ENCODE measurements at regions not wholly inside any gene's neighbourhood (a gene's known extent, or its start where the extent isn't known, plus 50 kb on each side); places are given as distances from the start of the nearest gene placed in this dataset.

DNA sequence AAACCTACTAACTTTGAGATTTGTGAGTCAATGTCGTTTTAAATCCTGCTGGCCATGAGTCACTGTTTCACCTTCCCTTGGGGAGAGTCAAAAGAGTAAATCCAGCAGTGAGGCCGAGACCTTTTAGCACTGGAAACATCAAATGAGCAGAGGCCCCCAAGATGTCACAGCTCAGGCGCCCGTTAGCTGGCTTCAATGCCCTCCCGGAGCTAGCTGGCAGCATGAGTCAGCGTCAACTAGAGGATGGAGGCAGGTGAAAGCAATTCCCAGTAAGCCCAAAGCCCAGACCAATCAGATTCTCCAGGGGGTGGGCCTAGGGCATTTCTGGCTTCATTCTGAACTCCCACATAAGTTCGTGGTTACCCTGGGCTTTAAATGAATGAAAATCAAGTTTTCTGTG, 170.9 kb downstream of the CLCN4 start:
- intact Hi-C loops (cut with micrococcal nuclease; ENCODE audit: unreplicated experiment) (loop anchor here (10.0 kb wide), 1 partner anchor 133 kb away; no protein-coding TSS in a partner anchor), in situ Hi-C loops (cut with HindIII; ENCODE audit: low pct_unique_long_range_greater_than_20kb, low sequenced_read_pairs) (no loop called here)
- no peak for TF ChIP-seq REST (IDR thresholded peaks at IDR 0.05; ENCODE audit: insufficient read depth in 1 of 2, low read depth in 2 of 2, low read length in 1 of 2)
- no peak for TF ChIP-seq POLR2AphosphoS5 (IDR thresholded peaks at IDR 0.05; ENCODE audit: low read depth, low read length)
- TF ChIP-seq TCF7L2 (IDR thresholded peaks at IDR 0.05; ENCODE audit: low read depth, low read length): no peak
- no peak for TF ChIP-seq SIN3A (IDR thresholded peaks at IDR 0.05; ENCODE audit: borderline replicate concordance, insufficient read depth, low read depth, low read length)
- TF ChIP-seq, protein P1, sequence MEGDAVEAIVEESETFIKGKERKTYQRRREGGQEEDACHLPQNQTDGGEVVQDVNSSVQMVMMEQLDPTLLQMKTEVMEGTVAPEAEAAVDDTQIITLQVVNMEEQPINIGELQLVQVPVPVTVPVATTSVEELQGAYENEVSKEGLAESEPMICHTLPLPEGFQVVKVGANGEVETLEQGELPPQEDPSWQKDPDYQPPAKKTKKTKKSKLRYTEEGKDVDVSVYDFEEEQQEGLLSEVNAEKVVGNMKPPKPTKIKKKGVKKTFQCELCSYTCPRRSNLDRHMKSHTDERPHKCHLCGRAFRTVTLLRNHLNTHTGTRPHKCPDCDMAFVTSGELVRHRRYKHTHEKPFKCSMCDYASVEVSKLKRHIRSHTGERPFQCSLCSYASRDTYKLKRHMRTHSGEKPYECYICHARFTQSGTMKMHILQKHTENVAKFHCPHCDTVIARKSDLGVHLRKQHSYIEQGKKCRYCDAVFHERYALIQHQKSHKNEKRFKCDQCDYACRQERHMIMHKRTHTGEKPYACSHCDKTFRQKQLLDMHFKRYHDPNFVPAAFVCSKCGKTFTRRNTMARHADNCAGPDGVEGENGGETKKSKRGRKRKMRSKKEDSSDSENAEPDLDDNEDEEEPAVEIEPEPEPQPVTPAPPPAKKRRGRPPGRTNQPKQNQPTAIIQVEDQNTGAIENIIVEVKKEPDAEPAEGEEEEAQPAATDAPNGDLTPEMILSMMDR (IDR thresholded peaks at IDR 0.05): no peak
- POLR2A ChIA-PET: no interaction called here
- no peaks in the 10 kb centered on the region for H3K4me1 ChIP-seq (ENCODE audit: control insufficient read depth, insufficient read depth, low read length)
- no peaks in the 10 kb centered on the region for H3K27me3 ChIP-seq (ENCODE audit: control insufficient read depth, insufficient read depth, low read length)
- no TSS peak for BruUV-seq (replicated peaks)
- no peaks in the 10 kb centered on the region for H3K36me3 ChIP-seq (ENCODE audit: control insufficient read depth, insufficient read depth, low read length)
- H3K4me3 ChIP-seq (ENCODE audit: low read depth in 2 of 2, low read length in 2 of 2): no peak overlapping the region
- no peak for DNase-seq (ENCODE audit: low read depth, low spot score)
- H3K9me3 ChIP-seq (ENCODE audit: control insufficient read depth, insufficient read depth, low read depth, low read length): no peaks in the 10 kb centered on the region
- CTCF ChIA-PET: no interaction called here
- H3K27ac ChIP-seq (ENCODE audit: low read length): no peak overlapping the region
- no peak for ATAC-seq

DNA sequence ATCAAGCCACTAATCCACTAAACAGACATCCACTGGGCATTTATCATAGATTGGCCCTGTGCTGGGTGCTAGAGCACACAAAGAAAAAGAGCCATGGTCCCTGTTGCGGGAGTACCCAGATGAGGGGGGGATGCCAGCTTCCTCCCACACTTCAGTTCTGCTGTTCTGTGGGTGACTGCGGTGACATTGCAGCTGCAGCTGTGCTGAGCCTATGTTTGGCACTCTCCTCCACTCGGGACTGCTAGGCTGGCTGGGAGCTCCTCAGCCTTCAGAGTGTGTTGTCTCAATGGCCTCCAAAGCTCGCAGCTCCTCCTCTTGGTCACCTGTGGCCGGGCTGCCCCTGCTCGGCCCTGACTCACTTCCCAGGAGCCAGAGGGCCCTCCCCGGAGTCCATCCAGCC, 173.2 kb downstream of the CLCN4 start:
- DNase-seq (ENCODE audit: low read depth, low spot score) (no peak), ATAC-seq (no peak)
- POLR2A ChIA-PET: interaction anchor here (0.6 kb wide), 1 partner anchor 95 kb away, joined by 3 read pairs; no protein-coding TSS in a partner anchor
- no peaks in the 10 kb centered on the region for H3K4me1 ChIP-seq (ENCODE audit: control insufficient read depth, insufficient read depth, low read length)
- no peaks in the 10 kb centered on the region for H3K36me3 ChIP-seq (ENCODE audit: control insufficient read depth, insufficient read depth, low read length)
- no peaks in the 10 kb centered on the region for H3K27me3 ChIP-seq (ENCODE audit: control insufficient read depth, insufficient read depth, low read length)
- no peaks in the 10 kb centered on the region for H3K9me3 ChIP-seq (ENCODE audit: control insufficient read depth, insufficient read depth, low read depth, low read length)
- no peak overlapping the region for H3K27ac ChIP-seq (ENCODE audit: low read length)
- in situ Hi-C loops (cut with HindIII; ENCODE audit: low pct_unique_long_range_greater_than_20kb, low sequenced_read_pairs) (no loop called here), intact Hi-C loops (cut with micrococcal nuclease; ENCODE audit: unreplicated experiment) (loop anchor here (10.0 kb wide), 1 partner anchor 135 kb away; no protein-coding TSS in a partner anchor)
- no peak overlapping the region for H3K4me3 ChIP-seq (ENCODE audit: low read depth in 2 of 2, low read length in 2 of 2)
- TF ChIP-seq SIN3A (IDR thresholded peaks at IDR 0.05; ENCODE audit: borderline replicate concordance, insufficient read depth, low read depth, low read length): no peak
- TF ChIP-seq REST (IDR thresholded peaks at IDR 0.05; ENCODE audit: insufficient read depth in 1 of 2, low read depth in 2 of 2, low read length in 1 of 2): no peak
- TF ChIP-seq POLR2AphosphoS5 (IDR thresholded peaks at IDR 0.05; ENCODE audit: low read depth, low read length): no peak
- TF ChIP-seq TCF7L2 (IDR thresholded peaks at IDR 0.05; ENCODE audit: low read depth, low read length): no peak
- TF ChIP-seq, protein P1 (IDR thresholded peaks at IDR 0.05): no peak
- no TSS peak for BruUV-seq (replicated peaks)
- CTCF ChIA-PET: no interaction called here
